Stimulated activated CD4-positive, alpha-beta T cell treated with anti-CD3 and anti-CD28 coated beads, Interleukin-15, amount 100 ng/mL, for 48 hours (primary cell): ENCODE measurements at regions not wholly inside any gene's neighbourhood (a gene's known extent, or its start where the extent isn't known, plus 50 kb on each side); places are given as distances from the start of the nearest gene placed in this dataset.
"Not testable (repeated sequence)": the region's sequence is repeated elsewhere in the genome, so short reads cannot be mapped to it uniquely, and the experiment has no call there.

Source experiments
- DNase-seq, 2 donors: peaks; one replicate each; pipeline ENCODE4 v3.0.0-alpha.2; 2020; ENCODE audit warnings: low read depth in 2 of 2

DNA sequence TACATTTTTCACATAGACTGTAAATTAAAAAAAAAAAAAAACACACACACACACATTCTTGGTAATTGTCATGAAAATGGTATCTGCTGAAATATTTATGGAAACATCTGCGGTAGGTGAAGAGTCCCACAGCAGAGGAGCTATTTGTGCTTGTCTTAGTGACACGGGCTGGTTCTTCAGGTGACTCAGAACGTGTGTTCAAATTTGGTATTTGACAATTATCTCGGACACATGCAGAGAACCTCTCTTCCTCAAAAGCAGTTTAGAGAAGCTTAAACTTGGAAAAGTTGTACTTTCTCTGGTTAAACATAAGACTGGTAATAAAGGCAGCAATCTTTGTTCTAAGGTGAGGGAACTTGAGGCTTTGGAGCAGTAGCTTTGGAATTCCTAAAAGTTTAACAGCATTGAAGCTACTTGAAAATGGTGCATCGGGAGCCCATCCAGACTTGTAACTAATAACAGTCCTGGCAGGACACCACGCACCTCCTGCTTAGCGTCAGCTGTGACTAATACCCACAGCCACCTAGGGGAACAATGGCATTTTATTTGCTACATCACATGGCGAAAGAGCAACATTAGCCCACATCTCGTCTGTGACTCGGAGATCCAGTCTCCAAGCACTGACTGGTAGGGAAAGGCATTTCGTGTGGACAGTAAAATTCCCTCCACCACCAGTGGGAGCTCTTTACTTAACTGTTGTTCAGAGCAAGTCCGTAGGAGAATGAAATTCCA, 1505.1 kb upstream of the SLC10A2 start:
- no peak for DNase-seq

- no peak for DNase-seq
Observed at GRCh38 chr13:104567114-104567513, 1500.9 kb upstream of the SLC10A2 start.

- no peak for DNase-seq
Observed at GRCh38 chr13:104565888-104566287, 1499.7 kb upstream of the SLC10A2 start.

DNA sequence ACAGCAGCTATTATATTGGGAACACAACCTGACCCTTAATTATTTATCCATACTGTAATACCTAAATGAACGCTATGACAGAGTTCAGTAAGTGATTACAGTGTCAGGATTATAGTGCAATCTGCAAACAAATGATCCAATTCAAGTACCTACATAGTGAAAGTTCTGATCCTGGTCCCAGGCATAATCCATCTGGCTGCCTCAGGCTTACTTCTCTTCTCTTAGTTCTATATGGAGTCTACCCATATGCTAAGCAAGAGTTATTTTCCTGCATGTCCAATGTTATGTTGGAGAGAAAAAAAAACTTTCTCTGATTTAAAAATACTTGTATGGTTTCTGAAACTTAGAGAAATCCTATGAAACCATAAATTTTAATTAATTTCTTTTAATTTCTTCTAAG, 1487.7 kb upstream of the SLC10A2 start:
- no peak for DNase-seq

DNA sequence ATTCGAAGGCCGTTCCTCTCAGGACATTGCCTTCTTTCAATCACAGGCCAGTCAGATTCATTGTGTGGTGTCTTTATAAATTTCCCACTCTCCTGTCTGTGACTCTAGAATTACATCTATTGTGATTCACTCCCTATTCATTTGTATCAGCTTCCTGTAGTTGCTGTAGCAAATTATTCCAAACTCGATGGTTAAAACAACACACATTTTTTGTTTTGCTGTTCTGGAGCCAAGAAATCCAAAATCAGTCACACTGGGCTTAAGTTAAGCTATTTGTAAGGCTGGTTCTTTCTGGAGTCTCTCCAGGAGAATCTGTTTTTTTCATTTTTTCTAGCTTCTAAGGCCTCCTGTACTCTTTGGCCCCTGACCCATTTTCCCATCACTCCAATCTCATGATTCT, 1487.0 kb upstream of the SLC10A2 start:
- no peak for DNase-seq

- no peak for DNase-seq
Observed at GRCh38 chr13:104534847-104535246, 1468.6 kb upstream of the SLC10A2 start.

- no peak for DNase-seq
Observed at GRCh38 chr13:104532132-104532531, 1465.9 kb upstream of the SLC10A2 start.

DNA sequence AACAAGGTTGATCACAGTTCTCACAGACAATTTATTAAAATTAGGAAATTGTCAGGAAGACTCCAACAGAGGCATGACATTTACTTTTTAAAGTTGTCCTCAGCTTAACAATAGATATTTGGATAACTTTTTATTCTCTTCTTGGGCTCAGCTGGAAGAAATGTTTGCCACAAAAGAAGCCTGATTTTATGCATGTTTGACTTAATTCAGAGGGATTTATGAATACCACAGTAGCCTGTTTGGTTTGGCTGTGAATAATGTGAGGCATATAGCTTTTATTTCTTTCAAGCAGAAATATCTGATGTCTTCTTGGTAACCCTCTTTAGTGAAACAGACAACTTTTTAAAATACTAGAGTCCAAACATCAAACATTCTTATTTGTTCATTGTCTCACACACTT, 1464.5 kb upstream of the SLC10A2 start:
- no peak for DNase-seq

- DNase-seq = no peak
Observed at GRCh38 chr13:104526561-104526960, 1460.3 kb upstream of the SLC10A2 start.

GRCh38 chr13:104525467-104525866, 1459.2 kb upstream of the SLC10A2 start:
- no peak for DNase-seq

DNA sequence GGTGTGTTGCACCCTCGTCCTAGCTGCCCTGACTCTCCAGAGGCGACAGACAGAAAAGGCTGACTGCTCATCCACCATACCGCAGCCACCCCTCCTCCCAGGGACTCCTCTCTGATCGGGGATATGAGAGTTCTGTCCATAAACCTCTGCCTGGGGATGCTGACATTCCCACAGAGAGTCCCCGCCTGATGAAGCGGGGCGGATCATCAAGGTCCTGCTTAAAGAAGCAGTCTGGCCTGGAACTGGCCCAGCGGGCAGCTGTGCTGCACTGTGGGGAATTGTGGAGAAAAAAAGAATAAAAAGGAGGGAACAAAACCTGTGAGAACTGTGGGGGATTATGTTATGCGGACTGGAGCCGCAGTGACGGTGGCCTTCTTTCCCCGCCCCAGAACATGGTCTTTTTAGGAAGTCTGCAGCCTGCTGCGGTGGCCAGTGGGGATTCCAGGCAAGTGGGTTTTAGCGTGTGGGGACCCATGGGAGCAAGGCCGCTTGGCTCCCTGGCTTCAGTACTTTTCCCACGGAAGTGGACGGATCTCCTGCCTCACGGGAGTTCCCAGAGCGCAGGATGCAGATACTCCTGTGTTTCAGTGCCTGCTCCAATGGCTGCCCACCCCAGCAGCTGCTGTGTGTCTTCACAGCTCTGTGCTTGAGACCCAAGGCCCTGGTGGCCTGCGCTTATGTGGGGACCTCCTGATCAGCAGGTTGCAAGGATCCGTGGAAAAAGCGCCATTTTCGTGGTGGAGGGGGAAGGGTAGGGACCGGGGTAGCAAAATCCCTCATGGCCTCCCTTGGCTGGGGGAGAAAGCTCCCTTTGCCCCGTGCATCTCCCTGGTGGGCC, 1456.2 kb upstream of the SLC10A2 start:
- DNase-seq = no peak

- no peak for DNase-seq
Observed at GRCh38 chr13:104510422-104510821, 1444.2 kb upstream of the SLC10A2 start.

GRCh38 chr13:104493502-104493901, 1427.3 kb upstream of the SLC10A2 start:
- DNase-seq = not testable (repeated sequence)

DNA sequence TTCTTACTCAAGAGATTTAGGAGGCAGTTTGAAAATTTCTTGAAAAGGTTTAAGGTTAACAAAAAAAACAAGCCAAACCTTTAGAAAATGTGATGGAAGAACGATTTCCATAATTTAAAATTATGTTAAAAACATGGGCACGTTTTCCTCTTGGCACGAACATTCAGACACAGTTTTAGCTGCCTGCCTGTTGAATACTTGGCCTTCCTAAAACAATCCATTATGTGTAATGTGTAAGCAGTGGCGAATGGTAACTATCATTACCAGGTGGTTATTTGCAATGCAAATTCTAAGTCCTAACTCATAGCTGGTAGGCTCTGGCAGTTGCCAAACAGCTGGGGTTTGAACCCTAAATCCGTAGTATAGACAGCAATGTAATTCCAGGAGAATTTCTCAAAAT, 1425.7 kb upstream of the SLC10A2 start:
- DNase-seq = no peak

- DNase-seq = no peak
Observed at GRCh38 chr13:104487006-104487405, 1420.8 kb upstream of the SLC10A2 start.

GRCh38 chr13:104485571-104485970, 1419.4 kb upstream of the SLC10A2 start:
- DNase-seq = no peak

DNA sequence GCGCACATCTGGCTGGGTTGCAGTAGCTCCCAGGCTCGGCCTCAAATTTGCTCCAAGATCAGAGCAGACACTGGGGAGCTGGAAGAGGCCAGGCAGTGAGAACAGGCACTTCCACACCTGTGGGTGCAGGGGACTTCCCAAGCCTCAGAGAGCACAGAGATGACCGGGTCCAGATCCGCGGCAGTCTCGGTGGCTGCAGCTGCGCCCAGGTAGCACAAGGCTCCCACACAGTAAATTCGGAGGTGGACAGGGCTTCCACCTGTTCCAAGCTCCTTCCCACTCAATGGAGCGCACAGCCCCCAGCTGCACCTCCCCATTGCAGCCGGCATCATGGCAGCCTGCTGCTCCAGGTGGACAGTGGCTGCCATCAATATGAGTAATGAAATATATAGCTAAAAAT, 1417.4 kb upstream of the SLC10A2 start:
- DNase-seq = no peak

DNA sequence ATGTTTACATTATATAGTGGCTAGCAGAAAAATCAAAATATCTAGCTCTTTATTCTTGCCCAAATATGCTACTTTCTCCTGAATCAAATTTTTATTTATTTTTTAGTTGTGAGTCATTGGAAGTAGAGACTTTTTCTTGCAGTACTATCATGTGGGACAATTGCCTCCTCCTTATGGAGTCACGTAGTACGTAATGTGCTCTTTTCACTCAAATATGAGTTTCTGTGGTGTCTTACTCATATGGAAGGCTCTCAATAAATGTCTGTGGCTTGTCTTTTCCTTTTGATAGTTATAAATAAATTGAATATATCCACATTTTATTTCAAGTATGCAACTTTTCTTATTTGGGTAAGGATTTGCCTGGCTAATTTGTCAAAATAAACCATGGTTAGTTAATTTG, 1411.0 kb upstream of the SLC10A2 start:
- no peak for DNase-seq

DNA sequence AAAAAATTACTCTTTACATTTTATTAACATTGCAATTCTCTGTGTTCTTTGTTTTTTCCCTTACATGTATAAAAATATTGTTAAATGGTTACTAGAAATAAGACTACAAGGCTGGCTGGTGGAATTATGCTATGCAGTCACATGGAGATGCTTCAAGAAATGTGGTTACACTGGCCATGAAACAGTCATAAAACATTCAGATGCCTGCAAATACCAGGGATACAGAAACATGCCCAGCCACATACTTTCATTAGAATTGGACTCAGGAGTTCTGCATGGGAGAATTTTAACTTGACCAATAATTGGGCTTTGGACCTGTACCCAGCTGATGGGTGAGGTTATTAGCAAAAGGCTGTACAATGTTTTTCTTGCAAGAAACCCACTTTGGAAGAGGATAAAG, 1407.7 kb upstream of the SLC10A2 start:
- DNase-seq = no peak

GRCh38 chr13:104466016-104466415, 1399.8 kb upstream of the SLC10A2 start:
- no peak for DNase-seq

DNA sequence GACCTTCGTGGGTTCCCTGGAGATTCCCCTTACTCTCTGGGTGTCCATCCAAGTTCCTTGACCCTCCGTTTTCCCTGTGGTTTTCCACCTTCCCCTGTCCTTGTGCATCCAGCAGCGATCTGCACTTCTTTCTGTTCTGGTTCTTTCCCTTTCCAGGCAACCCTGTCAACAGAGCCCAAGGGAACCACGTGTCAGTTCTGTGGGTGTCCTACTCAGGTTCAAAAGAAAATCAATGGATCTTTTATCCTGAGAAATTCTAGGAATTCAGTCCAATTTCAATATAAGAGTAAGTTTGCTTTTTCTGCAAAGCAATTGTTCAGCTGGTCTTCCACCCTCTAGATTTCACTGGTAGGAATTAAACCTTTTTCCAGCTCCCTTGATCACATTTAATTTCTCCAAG, 1394.8 kb upstream of the SLC10A2 start:
- DNase-seq = no peak

DNA sequence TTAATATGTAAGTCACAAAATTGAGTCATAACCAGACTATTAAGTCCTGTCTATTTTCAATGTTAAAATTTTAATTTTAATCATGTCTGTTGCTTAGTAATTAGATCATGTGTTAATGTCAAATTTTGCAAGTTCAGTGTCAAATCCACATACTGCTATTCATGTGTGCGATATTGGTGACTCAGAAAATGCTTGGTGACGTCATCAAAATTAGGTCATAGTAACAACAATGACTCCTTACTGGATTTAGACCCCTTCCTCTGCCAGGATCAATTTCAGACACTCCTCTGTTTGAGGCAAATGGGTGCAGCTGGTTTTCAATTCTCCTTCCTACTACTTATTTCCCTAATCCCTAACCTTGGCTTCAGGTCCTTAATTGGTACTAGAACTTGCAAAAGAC, 1394.3 kb upstream of the SLC10A2 start:
- DNase-seq = no peak

DNA sequence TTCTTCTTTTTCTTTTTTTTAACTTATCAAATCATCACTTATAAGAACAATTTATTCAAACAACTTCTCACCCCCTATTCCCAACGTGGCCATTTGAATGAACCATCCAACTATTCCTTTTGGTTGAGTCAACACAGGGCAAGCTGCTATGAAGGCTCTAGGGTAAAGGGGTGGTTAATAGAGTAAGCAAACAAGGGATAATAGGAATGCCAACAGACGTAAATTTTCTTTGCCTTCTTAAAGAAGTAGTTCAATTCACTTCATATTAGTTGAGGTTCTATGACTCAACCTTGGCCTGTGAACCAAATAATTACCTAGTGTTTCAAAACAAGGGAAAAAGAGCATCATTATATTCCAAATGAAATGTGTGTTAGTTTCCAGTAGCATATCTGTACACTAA, 1383.8 kb upstream of the SLC10A2 start:
- DNase-seq = no peak
